ENCODE measurements at regions not wholly inside any gene's neighbourhood (a gene's known extent, or its start where the extent isn't known, plus 50 kb on each side); places are given as distances from the start of the nearest gene placed in this dataset.
"Not testable (repeated sequence)": the region's sequence is repeated elsewhere in the genome, so short reads cannot be mapped to it uniquely, and the experiment has no call there.

- DNase-seq (peak in 1 of 3 donors; percentile 2), ATAC-seq (peak; percentile 44 to 64)
- H3K4me1 ChIP-seq (ENCODE audit: control insufficient read depth, insufficient read depth, low read length), result no peaks in the 10 kb centered on the region
- H3K9me3 ChIP-seq (ENCODE audit: control insufficient read depth, low read length), result no peaks in the 10 kb centered on the region
- intact Hi-C loops (cut with DNase I), result no loop called here
- no peaks in the 10 kb centered on the region for H3K27me3 ChIP-seq (ENCODE audit: control insufficient read depth, insufficient read depth)
- no peak overlapping the region for H3K27ac ChIP-seq (ENCODE audit: low read length)
- 47% methylated on average over 2 of the region's 2 CpGs for WGBS
- H3K4me3 ChIP-seq (ENCODE audit: low read length), result no peak overlapping the region
These were observed 403.6 kb downstream of the SEMA3D start for GRCh38 chr7:84783141-84783778.

- no peak overlapping the region for H3K27ac ChIP-seq (ENCODE audit: low read length)
- intact Hi-C loops (cut with DNase I), result no loop called here
- no peak overlapping the region for H3K4me3 ChIP-seq (ENCODE audit: low read length)
- H3K9me3 ChIP-seq (ENCODE audit: control insufficient read depth, low read length), result no peaks in the 10 kb centered on the region
- no peaks in the 10 kb centered on the region for H3K4me1 ChIP-seq (ENCODE audit: control insufficient read depth, insufficient read depth, low read length)
- H3K27me3 ChIP-seq (ENCODE audit: control insufficient read depth, insufficient read depth), result no peaks in the 10 kb centered on the region
- 93% methylated on average over 2 of the region's 2 CpGs for WGBS
- ATAC-seq (no peak), DNase-seq (no peak)
These were observed 405.0 kb downstream of the SEMA3D start for GRCh38 chr7:84781838-84782237.

GRCh38 chr7:84780158-84781124 lies 406.4 kb downstream of the SEMA3D start:
- no peaks in the 10 kb centered on the region for H3K27me3 ChIP-seq (ENCODE audit: control insufficient read depth, insufficient read depth)
- H3K4me3 ChIP-seq (ENCODE audit: low read length), result no peak overlapping the region
- ATAC-seq (peak in 1 of 2 donors; percentile 19), DNase-seq (peak in 2 of 3 donors; percentile 5 to 26)
- WGBS, result 90% methylated on average over 10 of the region's 10 CpGs
- no peak overlapping the region for H3K27ac ChIP-seq (ENCODE audit: low read length)
- intact Hi-C loops (cut with DNase I), result no loop called here
- H3K4me1 ChIP-seq (ENCODE audit: control insufficient read depth, insufficient read depth, low read length), result no peaks in the 10 kb centered on the region
- no peaks in the 10 kb centered on the region for H3K9me3 ChIP-seq (ENCODE audit: control insufficient read depth, low read length)

GRCh38 chr7:84757761-84758160 lies 429.1 kb downstream of the SEMA3D start:
- no peak overlapping the region for H3K27ac ChIP-seq (ENCODE audit: low read length)
- ATAC-seq (no peak), DNase-seq (no peak)
- WGBS, result 91% methylated on average over 4 of the region's 4 CpGs
- no peak overlapping the region for H3K4me3 ChIP-seq (ENCODE audit: low read length)
- intact Hi-C loops (cut with DNase I), result no loop called here
- no peaks in the 10 kb centered on the region for H3K27me3 ChIP-seq (ENCODE audit: control insufficient read depth, insufficient read depth)
- H3K4me1 ChIP-seq (ENCODE audit: control insufficient read depth, insufficient read depth, low read length), result no peaks in the 10 kb centered on the region
- no peaks in the 10 kb centered on the region for H3K9me3 ChIP-seq (ENCODE audit: control insufficient read depth, low read length)

- no peaks in the 10 kb centered on the region for H3K27me3 ChIP-seq (ENCODE audit: control insufficient read depth, insufficient read depth)
- WGBS, result 20% methylated on average over 2 of the region's 2 CpGs
- H3K27ac ChIP-seq (ENCODE audit: low read length), result no peak overlapping the region
- no peaks in the 10 kb centered on the region for H3K4me1 ChIP-seq (ENCODE audit: control insufficient read depth, insufficient read depth, low read length)
- ATAC-seq (peak; percentile 66 to 86), DNase-seq (peak in 1 of 3 donors; percentile 28)
- intact Hi-C loops (cut with DNase I), result loop anchor here in 1 of 4 donors (2.0 kb wide), 1 partner anchor 16 kb away; no protein-coding TSS in a partner anchor
- H3K4me3 ChIP-seq (ENCODE audit: low read length), result no peak overlapping the region
- H3K9me3 ChIP-seq (ENCODE audit: control insufficient read depth, low read length), result no peaks in the 10 kb centered on the region
These were observed 440.5 kb downstream of the SEMA3D start for GRCh38 chr7:84746353-84746752.

GRCh38 chr7:84744385-84744784 lies 442.5 kb downstream of the SEMA3D start:
- no peaks in the 10 kb centered on the region for H3K9me3 ChIP-seq (ENCODE audit: control insufficient read depth, low read length)
- no peaks in the 10 kb centered on the region for H3K27me3 ChIP-seq (ENCODE audit: control insufficient read depth, insufficient read depth)
- no peak for ATAC-seq
- intact Hi-C loops (cut with DNase I), result no loop called here
- 72% methylated on average over 3 of the region's 3 CpGs for WGBS
- H3K4me1 ChIP-seq (ENCODE audit: control insufficient read depth, insufficient read depth, low read length), result no peaks in the 10 kb centered on the region
- no peak for DNase-seq
- no peak overlapping the region for H3K27ac ChIP-seq (ENCODE audit: low read length)
- H3K4me3 ChIP-seq (ENCODE audit: low read length), result no peak overlapping the region

GRCh38 chr7:84738583-84739150 lies 448.2 kb downstream of the SEMA3D start:
- DNase-seq (peak in 1 of 3 donors; percentile 11), ATAC-seq (no peak)
- H3K4me3 ChIP-seq (ENCODE audit: low read length), result no peak overlapping the region
- no peak overlapping the region for H3K27ac ChIP-seq (ENCODE audit: low read length)
- 96% methylated on average over 9 of the region's 9 CpGs for WGBS
- no peaks in the 10 kb centered on the region for H3K9me3 ChIP-seq (ENCODE audit: control insufficient read depth, low read length)
- no peaks in the 10 kb centered on the region for H3K27me3 ChIP-seq (ENCODE audit: control insufficient read depth, insufficient read depth)
- no peaks in the 10 kb centered on the region for H3K4me1 ChIP-seq (ENCODE audit: control insufficient read depth, insufficient read depth, low read length)
- intact Hi-C loops (cut with DNase I), result no loop called here

GRCh38 chr7:84735677-84736076 lies 451.2 kb downstream of the SEMA3D start:
- Histone ChIP-seq H3K27ac (ENCODE audit: low read length) (no peak overlapping the region), H3K9me3 (ENCODE audit: control insufficient read depth, low read length) (no peaks in the 10 kb centered on the region), H3K4me3 (ENCODE audit: low read length) (no peak overlapping the region), H3K27me3 (ENCODE audit: control insufficient read depth, insufficient read depth) (no peaks in the 10 kb centered on the region), H3K4me1 (ENCODE audit: control insufficient read depth, insufficient read depth, low read length) (no peaks in the 10 kb centered on the region)
- DNase-seq, result no peak
- ATAC-seq, result no peak
- 90% methylated on average over 1 of the region's 1 CpG for WGBS
- intact Hi-C loops (cut with DNase I), result no loop called here

GRCh38 chr7:84735011-84735410 lies 451.8 kb downstream of the SEMA3D start:
- no peak overlapping the region for H3K4me3 ChIP-seq (ENCODE audit: low read length)
- H3K9me3 ChIP-seq (ENCODE audit: control insufficient read depth, low read length), result no peaks in the 10 kb centered on the region
- H3K27ac ChIP-seq (ENCODE audit: low read length), result no peak overlapping the region
- DNase-seq, result no peak
- WGBS, result 85% methylated on average over 3 of the region's 3 CpGs
- no peaks in the 10 kb centered on the region for H3K27me3 ChIP-seq (ENCODE audit: control insufficient read depth, insufficient read depth)
- no peak for ATAC-seq
- intact Hi-C loops (cut with DNase I), result no loop called here
- H3K4me1 ChIP-seq (ENCODE audit: control insufficient read depth, insufficient read depth, low read length), result no peaks in the 10 kb centered on the region

GRCh38 chr7:84733976-84734375 lies 452.9 kb downstream of the SEMA3D start:
- H3K27me3 ChIP-seq (ENCODE audit: control insufficient read depth, insufficient read depth); H3K4me3 ChIP-seq (ENCODE audit: low read length); DNase-seq; ATAC-seq; H3K4me1 ChIP-seq (ENCODE audit: control insufficient read depth, insufficient read depth, low read length); H3K27ac ChIP-seq (ENCODE audit: low read length); intact Hi-C loops (cut with DNase I); H3K9me3 ChIP-seq (ENCODE audit: control insufficient read depth, low read length): not testable (repeated sequence)
- WGBS, result 95% methylated on average over 2 of the region's 2 CpGs

GRCh38 chr7:84730864-84731263 lies 456.0 kb downstream of the SEMA3D start:
- 97% methylated on average over 4 of the region's 4 CpGs for WGBS
- not testable (repeated sequence) for H3K27me3 ChIP-seq (ENCODE audit: control insufficient read depth, insufficient read depth); H3K4me3 ChIP-seq (ENCODE audit: low read length); H3K4me1 ChIP-seq (ENCODE audit: control insufficient read depth, insufficient read depth, low read length); H3K27ac ChIP-seq (ENCODE audit: low read length); DNase-seq; ATAC-seq; H3K9me3 ChIP-seq (ENCODE audit: control insufficient read depth, low read length)
- intact Hi-C loops (cut with DNase I), result loop anchor here in 1 of 4 donors (2.0 kb wide), 1 partner anchor 16 kb away; no protein-coding TSS in a partner anchor

Data from right cardiac atrium (tissue), 5 donors.